ENCODE measurements at regions not wholly inside any gene's neighbourhood (a gene's known extent, or its start where the extent isn't known, plus 50 kb on each side); places are given as distances from the start of the nearest gene placed in this dataset.

GRCh38 chr5:107324071-107324470, 346.7 kb downstream of the EFNA5 start:
- no peaks in the 10 kb centered on the region for H3K9me3 ChIP-seq (ENCODE audit: control insufficient read depth, insufficient read depth, low read length)
- no peak overlapping the region for H3K27ac ChIP-seq (ENCODE audit: insufficient read depth, low read length)
- H3K4ac ChIP-seq (ENCODE audit: low read depth, low read length), result no peak overlapping the region
- POLR2A ChIA-PET (ENCODE audit: unreplicated experiment), result no interaction called here
- H3K4me3 ChIP-seq (ENCODE audit: insufficient read depth, low read depth, low read length), result no peak overlapping the region
- H4K8ac ChIP-seq (ENCODE audit: low read depth in 2 of 2, low read length in 2 of 2), result no peak overlapping the region
- H2AK5ac ChIP-seq (ENCODE audit: low read depth, low read length), result no peak overlapping the region
- no peaks in the 10 kb centered on the region for H3K9me1 ChIP-seq (ENCODE audit: insufficient read depth, low read length)
- in situ Hi-C loops (cut with MboI; ENCODE audit: low sequenced_read_pairs) (no loop called here), dilution Hi-C loops (cut with HindIII; ENCODE audit: low sequenced_read_pairs, unreplicated experiment) (no loop called here), intact Hi-C loops (cut with micrococcal nuclease) (no loop called here)
- WGBS, 2 experiments (ENCODE audit: extremely low coverage in 2 of 2, insufficient read length in 1 of 2), result no CpG with 5 or more reads among the region's 1 CpG
- H3K18ac ChIP-seq (ENCODE audit: low read depth, low read length), result no peak overlapping the region
- no peak overlapping the region for H4K5ac ChIP-seq (ENCODE audit: low read depth, low read length)
- peaks cover 2% of the 10 kb centered on the region; the same call in 1 of the 2 replicates for H3K27me3 ChIP-seq (ENCODE audit: control insufficient read depth, insufficient read depth, low read length)
- CTCF ChIA-PET, result no interaction called here
- BruUV-seq (replicated peaks), result no TSS peak
- no peak overlapping the region for H3K56ac ChIP-seq (ENCODE audit: extremely low read depth, insufficient read depth, low read length)
- no peak overlapping the region for H3K9ac ChIP-seq (ENCODE audit: low read depth, low read length)
- H4K20me1 ChIP-seq (ENCODE audit: insufficient read depth, low read length), result no peaks in the 10 kb centered on the region
- H3K79me1 ChIP-seq (ENCODE audit: low read depth in 1 of 2, low read length in 2 of 2), result no peaks in the 10 kb centered on the region
- H4K91ac ChIP-seq (ENCODE audit: insufficient read depth, low read depth, low read length), result no peak overlapping the region
- H2BK120ac ChIP-seq (ENCODE audit: low read depth, low read length), result no peak overlapping the region
- no peak overlapping the region for H3K23ac ChIP-seq (ENCODE audit: low read depth, low read length)
- no peak overlapping the region for H2AK9ac ChIP-seq (replicated peaks; ENCODE audit: low read depth, low read length, poor library complexity)
- no peak overlapping the region for H3K14ac ChIP-seq (replicated peaks; ENCODE audit: low read depth, low read length)
- no peak overlapping the region for H2BK15ac ChIP-seq (ENCODE audit: low read depth, low read length)
- TF ChIP-seq SMC3 (IDR thresholded peaks at IDR 0.05; ENCODE audit: low read depth, low read length) (no peak), CHD1 (IDR thresholded peaks at IDR 0.05; ENCODE audit: low read depth, low read length) (no peak), RFX5 (IDR thresholded peaks at IDR 0.05; ENCODE audit: low read depth, low read length) (no peak), RCOR1 (IDR thresholded peaks at IDR 0.05; ENCODE audit: insufficient replicate concordance, low read length) (no peak), BHLHE40 (IDR thresholded peaks at IDR 0.05; ENCODE audit: low read depth, low read length) (no peak), CEBPB (IDR thresholded peaks at IDR 0.05; ENCODE audit: low read depth, low read length) (no peak), ELK1 (IDR thresholded peaks at IDR 0.05; ENCODE audit: borderline replicate concordance, low read depth, low read length) (no peak), FOS (IDR thresholded peaks at IDR 0.05; ENCODE audit: low read depth, low read length) (no peak), MXI1 (IDR thresholded peaks at IDR 0.05; ENCODE audit: borderline replicate concordance, low read depth, low read length) (no peak), POLR2A (IDR thresholded peaks at IDR 0.05; ENCODE audit: low read depth, low read length) (no peak), RAD21 (IDR thresholded peaks at IDR 0.05; ENCODE audit: low read length) (no peak), MAZ (IDR thresholded peaks at IDR 0.05; ENCODE audit: borderline replicate concordance, low read depth, low read length) (no peak), MAFK (IDR thresholded peaks at IDR 0.05; ENCODE audit: low read depth, low read length) (no peak), USF2 (IDR thresholded peaks at IDR 0.05; ENCODE audit: low read depth, low read length) (no peak), NFE2L2 (IDR thresholded peaks at IDR 0.05; ENCODE audit: low read depth, low read length) (no peak), CTCF (conservative IDR thresholded peaks at IDR 0.05; ENCODE audit: low read depth, low read length) (no peak)
- DNase-seq (peak; percentile 17), ATAC-seq (ENCODE audit: low read depth) (peak; percentile 42)
- no peak overlapping the region for H3K4me2 ChIP-seq (ENCODE audit: low read depth, low read length)
- H3K36me3 ChIP-seq (ENCODE audit: control insufficient read depth, insufficient read depth, low read length), result no peaks in the 10 kb centered on the region
- H3K4me1 ChIP-seq (ENCODE audit: control insufficient read depth, insufficient read depth, low read length), result no peaks in the 10 kb centered on the region; the same call in 1 of the 2 replicates
- H2BK5ac ChIP-seq (ENCODE audit: low read depth, low read length, poor library complexity, severe bottlenecking), result no peak overlapping the region
- H2AFZ ChIP-seq (replicated peaks; ENCODE audit: low read length, poor library complexity), result no peak overlapping the region
- no peak overlapping the region for H2BK20ac ChIP-seq (ENCODE audit: low read depth, low read length)

Data from IMR-90 (cell line).